CD4-positive, CD25-positive, alpha-beta regulatory T cell (primary cell): ENCODE measurements at regions not wholly inside any gene's neighbourhood (a gene's known extent, or its start where the extent isn't known, plus 50 kb on each side); places are given as distances from the start of the nearest gene placed in this dataset.
"Not testable (repeated sequence)": the region's sequence is repeated elsewhere in the genome, so short reads cannot be mapped to it uniquely, and the experiment has no call there.

Source experiments
- ATAC-seq, 2 donors: fragments of 150-1000 bp; cut with Tn5 transposase; one replicate each; pipeline ENCODE4 v1.10.0; 2021; ENCODE audit warnings: low read depth in 2 of 2, moderate number of reproducible peaks in 2 of 2, moderate library complexity in 1 of 2
- DNase-seq, 3 donors: peaks; one replicate each; pipeline versions ENCODE4 v3.0.0 to v3.0.0-alpha.2; 2012 to 2022; ENCODE audit warnings: mixed read lengths in 1 of 3
- H3K27ac ChIP-seq: one replicate; pipeline ENCODE4 v1.7.0; 2013; ENCODE audit warnings: mild to moderate bottlenecking, low read length; ENCODE audit not compliant: insufficient read depth, poor library complexity, severe bottlenecking
- H3K27me3 ChIP-seq: one replicate; pipeline ENCODE4 v1.7.0; 2013; ENCODE audit warnings: low read length; ENCODE audit not compliant: control insufficient read depth, insufficient read depth
- H3K36me3 ChIP-seq: one replicate; pipeline ENCODE4 v1.7.0; 2013; ENCODE audit warnings: mild to moderate bottlenecking, low read length, moderate library complexity; ENCODE audit not compliant: control insufficient read depth, insufficient read depth
- H3K4me1 ChIP-seq: 2 replicates; pipeline ENCODE4 v1.7.0; 2013; ENCODE audit warnings: mild to moderate bottlenecking, low read length; ENCODE audit not compliant: insufficient read depth, control insufficient read depth, poor library complexity, severe bottlenecking
- H3K4me3 ChIP-seq: one replicate; pipeline ENCODE4 v1.7.0; 2013; ENCODE audit warnings: low read depth, mild to moderate bottlenecking, low read length, moderate library complexity
- H3K9me3 ChIP-seq, 2 experiments: 1 replicate in 1 of 2; 2 replicates in 1 of 2; pipeline ENCODE4 v1.7.0; 2013; ENCODE audit warnings: low read length in 2 of 2, mild to moderate bottlenecking in 1 of 2, moderate library complexity in 1 of 2; ENCODE audit not compliant: control insufficient read depth in 2 of 2
- H3K27ac Mint-ChIP-seq, 3 donors: one replicate each; pipeline ENCODE4 v1.8.0; 2020 to 2022; ENCODE audit warnings: mild to moderate bottlenecking in 3 of 3, mixed read lengths in 3 of 3, moderate library complexity in 2 of 3
- H3K27me3 Mint-ChIP-seq: one replicate; pipeline ENCODE4 v1.8.0; 2022; ENCODE audit warnings: mild to moderate bottlenecking, mixed read lengths
- H3K36me3 Mint-ChIP-seq: one replicate; pipeline ENCODE4 v1.8.0; 2020; ENCODE audit warnings: mixed read lengths
- H3K4me1 Mint-ChIP-seq, 4 donors: one replicate each; pipeline ENCODE4 v1.8.0; 2020 to 2022; ENCODE audit warnings: mixed read lengths in 4 of 4, mild to moderate bottlenecking in 1 of 4
- H3K4me3 Mint-ChIP-seq, 4 donors: one replicate each; pipeline ENCODE4 v1.8.0; 2020 to 2022; ENCODE audit warnings: mild to moderate bottlenecking in 4 of 4, mixed read lengths in 4 of 4, moderate library complexity in 3 of 4
- H3K9me3 Mint-ChIP-seq, 7 donors: one replicate each; pipeline ENCODE4 v1.8.0; 2020 to 2022; ENCODE audit warnings: mixed read lengths in 7 of 7, mild to moderate bottlenecking in 3 of 7, moderate library complexity in 2 of 7

DNA sequence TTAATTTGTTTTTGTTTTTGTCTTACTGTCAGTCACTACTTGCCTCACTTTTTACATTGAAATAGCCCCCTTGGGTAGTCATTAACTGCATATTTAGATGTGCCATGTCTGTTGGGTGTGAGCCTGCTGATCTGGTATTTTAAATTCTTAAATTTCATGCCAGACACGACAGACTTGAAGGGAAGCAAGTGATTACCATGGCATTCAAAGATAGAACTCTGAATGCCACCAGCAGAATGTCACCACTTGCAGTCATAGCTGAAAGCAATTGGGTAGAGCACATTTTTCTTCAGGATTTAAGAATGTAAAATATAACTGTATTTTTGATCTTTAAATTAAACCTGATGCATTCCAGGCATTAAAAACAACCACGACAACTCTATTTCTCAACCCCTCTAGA is 396.5 kb upstream of the ATP10A start:
- no peak overlapping the region for H3K27ac ChIP-seq
- no peak overlapping the region for H3K4me3 ChIP-seq
- H3K36me3 ChIP-seq: no peaks in the 10 kb centered on the region
- no peaks in the 10 kb centered on the region for H3K27me3 ChIP-seq
- DNase-seq (no peak), ATAC-seq (no peak)
- Mint-ChIP-seq H3K36me3 (no peaks in the 10 kb centered on the region), H3K27me3 (no peaks in the 10 kb centered on the region), H3K9me3 (peaks cover 0 to 13% (median 0%) of the 10 kb centered on the region in 7 donors), H3K4me1 (no peaks in the 10 kb centered on the region), H3K4me3 (no peak overlapping the region), H3K27ac (no peak overlapping the region)
- no peaks in the 10 kb centered on the region for H3K9me3 ChIP-seq
- no peaks in the 10 kb centered on the region for H3K4me1 ChIP-seq

DNA sequence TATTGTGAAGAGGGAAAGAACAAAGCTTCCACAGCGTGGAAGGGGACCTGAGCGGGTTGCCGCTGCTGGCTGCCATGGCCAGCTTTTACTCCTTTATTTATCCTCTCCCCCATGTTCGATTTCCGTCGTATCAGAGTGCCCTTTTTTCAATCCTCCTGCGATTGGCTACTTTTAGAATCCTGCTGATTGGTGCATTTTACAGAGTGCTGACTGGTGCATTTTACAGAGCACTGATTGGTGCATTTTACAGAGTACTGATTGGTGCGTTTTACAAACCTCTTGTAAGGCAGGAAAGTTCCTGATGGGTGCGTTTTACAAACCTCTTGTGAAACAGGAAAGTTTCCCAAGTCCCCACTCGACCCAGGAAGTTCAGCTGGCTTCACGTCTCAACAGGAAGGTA is 381.7 kb upstream of the ATP10A start:
- H3K4me1 ChIP-seq, H3K4me1 Mint-ChIP-seq, ATAC-seq, H3K27ac Mint-ChIP-seq, DNase-seq, H3K36me3 ChIP-seq, H3K36me3 Mint-ChIP-seq, H3K27me3 Mint-ChIP-seq, H3K27ac ChIP-seq, H3K9me3 Mint-ChIP-seq, H3K27me3 ChIP-seq, H3K4me3 ChIP-seq, H3K4me3 Mint-ChIP-seq, H3K9me3 ChIP-seq: not testable (repeated sequence)

DNA sequence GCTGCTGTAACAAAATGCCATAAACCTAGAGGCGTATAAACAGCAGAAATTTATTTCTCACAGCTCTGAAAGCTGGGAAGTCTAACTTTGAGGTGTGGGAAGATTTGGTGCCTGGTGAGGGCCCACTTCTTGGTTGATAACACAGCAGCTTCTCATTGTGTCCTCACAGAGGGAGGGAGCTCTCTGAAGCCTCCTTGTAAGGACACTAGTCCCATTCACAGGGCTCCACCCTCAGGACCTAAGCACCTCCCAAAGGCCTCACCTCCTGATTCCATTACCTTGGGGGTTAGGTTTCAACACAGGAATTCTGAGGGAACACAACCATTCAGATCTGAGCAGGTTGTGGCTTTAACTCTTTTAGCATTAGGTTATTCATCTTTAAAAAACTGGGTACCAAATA is 380.3 kb upstream of the ATP10A start:
- Histone ChIP-seq H3K4me1 (no peaks in the 10 kb centered on the region), H3K4me3 (no peak overlapping the region), H3K27ac (no peak overlapping the region), H3K36me3 (no peaks in the 10 kb centered on the region), H3K27me3 (no peaks in the 10 kb centered on the region), H3K9me3 (peaks cover 0 to 5% of the 10 kb centered on the region in 2 experiments)
- H3K4me3 Mint-ChIP-seq: no peak overlapping the region
- no peaks in the 10 kb centered on the region for H3K36me3 Mint-ChIP-seq
- H3K27me3 Mint-ChIP-seq: no peaks in the 10 kb centered on the region
- no peak for DNase-seq
- H3K27ac Mint-ChIP-seq: no peak overlapping the region
- peaks cover 0 to 10% (median 2%) of the 10 kb centered on the region in 7 donors for H3K9me3 Mint-ChIP-seq
- H3K4me1 Mint-ChIP-seq: no peaks in the 10 kb centered on the region
- no peak for ATAC-seq

- Mint-ChIP-seq H3K4me1 (no peaks in the 10 kb centered on the region), H3K4me3 (no peak overlapping the region), H3K27ac (no peak overlapping the region), H3K27me3 (no peaks in the 10 kb centered on the region), H3K36me3 (no peaks in the 10 kb centered on the region), H3K9me3 (peaks cover 0 to 10% (median 2%) of the 10 kb centered on the region in 7 donors)
- H3K27ac ChIP-seq: no peak overlapping the region
- peaks cover 0 to 5% of the 10 kb centered on the region in 2 experiments for H3K9me3 ChIP-seq
- no peak overlapping the region for H3K4me3 ChIP-seq
- H3K4me1 ChIP-seq: no peaks in the 10 kb centered on the region
- H3K27me3 ChIP-seq: no peaks in the 10 kb centered on the region
- no peaks in the 10 kb centered on the region for H3K36me3 ChIP-seq
- DNase-seq (no peak), ATAC-seq (no peak)
These were observed 379.5 kb upstream of the ATP10A start for GRCh38 chr15:26242565-26243071.

GRCh38 chr15:26235864-26236263 is 372.7 kb upstream of the ATP10A start:
- Histone ChIP-seq H3K4me1 (no peaks in the 10 kb centered on the region), H3K27ac (no peak overlapping the region), H3K36me3 (no peaks in the 10 kb centered on the region), H3K27me3 (no peaks in the 10 kb centered on the region), H3K4me3 (no peak overlapping the region), H3K9me3 (no peaks in the 10 kb centered on the region)
- Mint-ChIP-seq H3K27ac (no peak overlapping the region), H3K4me1 (no peaks in the 10 kb centered on the region), H3K4me3 (no peak overlapping the region), H3K27me3 (no peaks in the 10 kb centered on the region), H3K36me3 (no peaks in the 10 kb centered on the region), H3K9me3 (peaks cover 0 to 9% (median 3%) of the 10 kb centered on the region in 7 donors)
- ATAC-seq: no peak
- no peak for DNase-seq

DNA sequence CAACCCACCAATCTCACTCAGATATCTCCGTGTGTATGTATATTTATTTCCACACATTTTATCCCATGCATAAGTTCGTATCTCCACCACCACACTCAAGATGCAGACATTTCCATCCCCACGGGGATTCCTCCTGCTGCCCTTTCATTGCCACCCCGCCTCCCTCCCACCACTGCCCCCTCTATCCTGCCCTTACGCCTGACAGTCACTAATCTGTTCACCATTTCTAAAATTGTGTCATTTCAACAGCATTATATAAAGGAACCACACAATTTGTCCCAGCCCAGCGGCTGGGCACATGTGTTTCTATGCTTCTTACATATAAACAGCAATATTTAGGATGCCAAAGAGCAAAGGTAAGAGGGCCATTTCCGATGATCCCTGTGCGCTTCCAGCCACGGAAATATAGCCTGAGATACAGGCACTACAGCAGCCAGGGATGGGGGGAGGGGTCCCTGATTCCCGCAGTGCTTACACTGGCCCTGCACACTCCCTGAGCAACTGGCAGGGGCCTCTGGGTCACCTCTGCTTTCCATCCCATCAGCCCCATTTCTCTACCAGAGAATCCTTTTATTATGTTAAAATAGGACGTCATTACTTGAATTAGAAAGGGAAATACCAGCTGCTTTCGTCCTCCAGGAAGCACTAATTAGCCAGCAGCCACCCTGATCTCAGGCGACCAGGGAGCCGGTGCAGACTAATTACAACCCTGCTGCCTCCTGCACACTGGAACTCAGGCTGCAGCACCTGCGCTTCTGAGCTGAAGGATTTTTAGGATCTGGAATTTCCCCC is 372.0 kb upstream of the ATP10A start:
- Histone ChIP-seq H3K36me3 (no peaks in the 10 kb centered on the region), H3K27me3 (no peaks in the 10 kb centered on the region), H3K27ac (no peak overlapping the region), H3K4me1 (no peaks in the 10 kb centered on the region), H3K9me3 (no peaks in the 10 kb centered on the region), H3K4me3 (no peak overlapping the region)
- no peaks in the 10 kb centered on the region for H3K27me3 Mint-ChIP-seq
- H3K36me3 Mint-ChIP-seq: no peaks in the 10 kb centered on the region
- H3K4me1 Mint-ChIP-seq: no peaks in the 10 kb centered on the region
- no peak overlapping the region for H3K27ac Mint-ChIP-seq
- H3K9me3 Mint-ChIP-seq: peaks cover 0 to 9% (median 3%) of the 10 kb centered on the region in 7 donors
- no peak overlapping the region for H3K4me3 Mint-ChIP-seq
- DNase-seq: no peak
- ATAC-seq: no peak

GRCh38 chr15:26232691-26233090 is 369.6 kb upstream of the ATP10A start:
- H3K4me1 Mint-ChIP-seq: no peaks in the 10 kb centered on the region
- no peak overlapping the region for H3K27ac ChIP-seq

GRCh38 chr15:26231096-26231495 is 368.0 kb upstream of the ATP10A start:
- no peak overlapping the region for H3K4me3 Mint-ChIP-seq
- H3K36me3 ChIP-seq: no peaks in the 10 kb centered on the region
- no peaks in the 10 kb centered on the region for H3K27me3 ChIP-seq
- H3K27ac ChIP-seq: no peak overlapping the region
- H3K27me3 Mint-ChIP-seq: no peaks in the 10 kb centered on the region
- H3K27ac Mint-ChIP-seq: no peak overlapping the region
- no peak for DNase-seq
- H3K9me3 Mint-ChIP-seq: peaks cover 2 to 13% (median 7%) of the 10 kb centered on the region in 7 donors
- no peaks in the 10 kb centered on the region for H3K4me1 Mint-ChIP-seq
- H3K4me1 ChIP-seq: no peaks in the 10 kb centered on the region
- H3K9me3 ChIP-seq: no peaks in the 10 kb centered on the region
- H3K36me3 Mint-ChIP-seq: no peaks in the 10 kb centered on the region
- ATAC-seq: no peak
- no peak overlapping the region for H3K4me3 ChIP-seq

More at GRCh38 chr15:26232691-26233090, 369.6 kb upstream of the ATP10A start:
- Histone ChIP-seq H3K9me3 (no peaks in the 10 kb centered on the region), H3K4me1 (no peaks in the 10 kb centered on the region), H3K4me3 (no peak overlapping the region), H3K36me3 (no peaks in the 10 kb centered on the region), H3K27me3 (no peaks in the 10 kb centered on the region)
- ATAC-seq (no peak), DNase-seq (no peak)
- peaks cover under 1 to 9% (median 4%) of the 10 kb centered on the region in 7 donors for H3K9me3 Mint-ChIP-seq
- no peak overlapping the region for H3K4me3 Mint-ChIP-seq
- no peak overlapping the region for H3K27ac Mint-ChIP-seq
- no peaks in the 10 kb centered on the region for H3K36me3 Mint-ChIP-seq
- no peaks in the 10 kb centered on the region for H3K27me3 Mint-ChIP-seq
